Large intestine (tissue), 3 donors: ENCODE measurements at regions not wholly inside any gene's neighbourhood (a gene's known extent, or its start where the extent isn't known, plus 50 kb on each side); places are given as distances from the start of the nearest gene placed in this dataset.
"Not testable (repeated sequence)": the region's sequence is repeated elsewhere in the genome, so short reads cannot be mapped to it uniquely, and the experiment has no call there.

Experiments
- DNase-seq, 2 donors: peaks; one replicate each; pipeline versions ENCODE4 v3.0.0 to v3.0.0-alpha.2; 2013
- H3K27ac ChIP-seq: one replicate; pipeline ENCODE4 v1.5.1; 2013; ENCODE audit warnings: low read length
- H3K27me3 ChIP-seq: 2 replicates; pipeline ENCODE4 v1.6.1; 2013; ENCODE audit warnings: low read length; ENCODE audit not compliant: control insufficient read depth, insufficient read depth
- H3K36me3 ChIP-seq: 2 replicates; pipeline ENCODE4 v1.6.1; 2013; ENCODE audit warnings: low read length; ENCODE audit not compliant: control insufficient read depth, insufficient read depth
- H3K4me1 ChIP-seq: one replicate; pipeline ENCODE4 v1.6.1; 2013; ENCODE audit warnings: low read length; ENCODE audit not compliant: control insufficient read depth, insufficient read depth
- H3K4me3 ChIP-seq: one replicate; pipeline ENCODE4 v1.5.1; 2013; ENCODE audit warnings: low read length
- H3K9me3 ChIP-seq: one replicate; pipeline ENCODE4 v1.6.1; 2013; ENCODE audit warnings: mild to moderate bottlenecking, low read depth, low read length, moderate library complexity; ENCODE audit not compliant: control insufficient read depth
- WGBS: methylation state at CpG from one replicate; pipeline ENCODE4 v1.1.5; 2013; ENCODE audit warnings: low lambda C conversion rate; ENCODE audit not compliant: insufficient coverage; 5-methylcytosine and 5-hydroxymethylcytosine counted together

DNA sequence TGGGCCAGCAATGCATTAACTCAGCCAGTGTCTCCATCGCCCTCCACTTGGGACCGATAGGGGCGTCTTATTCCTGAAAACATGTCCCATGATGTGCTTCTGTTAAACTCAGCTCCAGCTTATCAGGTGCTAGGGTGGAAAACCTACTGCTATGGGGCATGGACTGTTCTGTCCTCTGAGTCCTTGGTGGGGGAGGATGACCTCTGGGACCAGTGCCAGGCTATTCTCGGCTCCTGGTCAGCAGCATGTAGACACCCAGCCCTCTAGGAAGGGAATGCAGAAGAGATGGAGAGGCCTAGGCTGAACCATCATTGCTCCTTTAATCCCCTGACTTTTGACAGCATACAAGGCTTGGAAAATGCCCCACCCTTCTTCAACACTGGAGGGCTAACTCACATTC, 486.2 kb downstream of the MED13L start:
- no peak for DNase-seq
- Histone ChIP-seq H3K27ac (no peak overlapping the region), H3K36me3 (no peaks in the 10 kb centered on the region), H3K9me3 (no peaks in the 10 kb centered on the region), H3K27me3 (peaks cover 4% of the 10 kb centered on the region), H3K4me1 (peaks cover 7% of the 10 kb centered on the region), H3K4me3 (no peak overlapping the region)
- no CpG with 5 or more reads among the region's 4 CpGs for WGBS

DNA sequence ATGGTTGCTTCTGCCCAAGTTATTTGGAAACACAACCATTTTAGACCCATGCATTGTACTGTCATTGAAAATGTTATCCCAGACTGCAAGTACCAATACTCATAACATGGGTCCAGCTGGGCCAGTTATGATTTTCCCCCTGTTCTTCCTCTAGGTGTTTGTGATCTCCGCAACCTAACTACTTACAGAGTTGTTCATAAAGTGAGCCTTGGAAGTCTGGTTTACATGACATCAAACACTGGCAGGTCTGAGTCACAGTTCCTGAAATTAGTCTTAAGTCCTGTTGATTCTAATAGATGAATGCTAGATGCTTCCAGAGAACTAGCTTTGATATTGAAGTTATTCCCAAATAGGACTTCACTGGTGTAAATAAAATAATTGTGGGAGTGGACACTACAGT, 487.0 kb downstream of the MED13L start:
- WGBS: no CpG with 5 or more reads among the region's 1 CpG
- Histone ChIP-seq H3K27me3 (peaks cover 4% of the 10 kb centered on the region), H3K36me3 (no peaks in the 10 kb centered on the region), H3K4me3 (no peak overlapping the region), H3K4me1 (peaks cover 7% of the 10 kb centered on the region), H3K9me3 (no peaks in the 10 kb centered on the region), H3K27ac (no peak overlapping the region)
- no peak for DNase-seq

DNA sequence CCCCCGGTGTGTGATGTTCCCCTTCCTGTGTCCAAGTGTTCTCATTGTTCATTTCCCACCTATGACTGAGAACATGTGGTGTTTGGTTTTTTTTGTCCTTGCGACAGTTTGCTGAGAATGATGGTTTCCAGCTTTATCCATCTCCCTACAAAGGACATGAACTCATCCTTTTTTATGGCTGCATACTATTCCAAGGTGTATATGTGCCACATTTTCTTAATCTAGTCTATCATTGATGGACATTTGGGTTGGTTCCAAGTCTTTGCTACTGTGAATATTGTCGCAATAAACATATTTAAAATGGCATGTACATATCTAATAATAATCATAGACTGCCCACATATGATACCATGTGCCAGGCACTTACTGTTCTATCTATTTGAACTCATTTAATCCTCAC, 491.0 kb downstream of the MED13L start:
- H3K27ac ChIP-seq, H3K4me1 ChIP-seq, H3K4me3 ChIP-seq, H3K27me3 ChIP-seq, H3K36me3 ChIP-seq, H3K9me3 ChIP-seq, DNase-seq: not testable (repeated sequence)
- no CpG with 5 or more reads among the region's 3 CpGs for WGBS

DNA sequence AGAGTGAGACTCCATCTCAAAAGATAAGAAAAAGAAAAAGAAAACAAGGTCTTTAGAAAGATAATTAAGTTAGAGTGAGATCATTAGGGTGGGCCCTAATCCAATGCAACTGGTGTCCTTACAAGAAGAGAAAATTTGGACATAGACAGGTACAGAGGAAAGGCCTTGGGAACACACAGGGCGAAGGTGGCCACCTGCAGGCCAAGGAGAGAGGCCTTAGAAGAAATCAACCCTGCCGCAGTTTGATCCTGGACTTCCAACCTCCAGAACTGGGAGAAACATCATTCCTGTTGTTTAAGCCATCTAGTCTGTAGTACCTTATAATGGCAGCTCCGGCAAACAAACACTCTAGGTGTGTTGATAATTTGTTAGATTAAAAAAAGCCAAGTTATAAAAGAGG, 491.9 kb downstream of the MED13L start:
- no peak for DNase-seq
- H3K36me3 ChIP-seq: no peaks in the 10 kb centered on the region
- H3K4me3 ChIP-seq: no peak overlapping the region
- H3K27ac ChIP-seq: no peak overlapping the region
- H3K27me3 ChIP-seq: peaks cover 4% of the 10 kb centered on the region
- 100% methylated on average over 1 of the region's 3 CpGs for WGBS
- no peaks in the 10 kb centered on the region for H3K4me1 ChIP-seq
- H3K9me3 ChIP-seq: no peaks in the 10 kb centered on the region

DNA sequence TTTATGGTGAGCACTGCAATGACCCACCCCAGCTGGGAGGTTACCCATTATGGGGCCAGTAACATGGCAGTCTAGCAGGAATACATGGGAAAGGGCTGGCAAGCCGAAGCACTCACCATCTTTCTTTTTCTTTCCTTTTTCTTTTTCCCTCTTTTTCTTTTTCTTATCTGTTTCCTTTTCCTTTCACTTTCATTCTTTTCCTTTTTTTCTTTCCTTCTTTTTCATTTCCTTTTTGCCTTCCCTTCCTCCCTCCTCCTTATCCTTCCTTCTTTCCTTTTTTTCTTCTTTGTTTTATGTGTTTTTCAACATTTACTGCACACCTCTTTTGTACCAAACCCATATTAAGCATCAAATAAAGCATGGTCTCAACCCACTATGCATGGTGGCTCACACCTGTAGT, 501.1 kb downstream of the MED13L start:
- 100% methylated on average over 1 of the region's 1 CpG for WGBS
- no peak overlapping the region for H3K4me3 ChIP-seq
- no peak overlapping the region for H3K27ac ChIP-seq
- H3K36me3 ChIP-seq: no peaks in the 10 kb centered on the region
- DNase-seq: no peak
- H3K9me3 ChIP-seq: no peaks in the 10 kb centered on the region
- H3K27me3 ChIP-seq: no peaks in the 10 kb centered on the region
- H3K4me1 ChIP-seq: peaks cover 3% of the 10 kb centered on the region

DNA sequence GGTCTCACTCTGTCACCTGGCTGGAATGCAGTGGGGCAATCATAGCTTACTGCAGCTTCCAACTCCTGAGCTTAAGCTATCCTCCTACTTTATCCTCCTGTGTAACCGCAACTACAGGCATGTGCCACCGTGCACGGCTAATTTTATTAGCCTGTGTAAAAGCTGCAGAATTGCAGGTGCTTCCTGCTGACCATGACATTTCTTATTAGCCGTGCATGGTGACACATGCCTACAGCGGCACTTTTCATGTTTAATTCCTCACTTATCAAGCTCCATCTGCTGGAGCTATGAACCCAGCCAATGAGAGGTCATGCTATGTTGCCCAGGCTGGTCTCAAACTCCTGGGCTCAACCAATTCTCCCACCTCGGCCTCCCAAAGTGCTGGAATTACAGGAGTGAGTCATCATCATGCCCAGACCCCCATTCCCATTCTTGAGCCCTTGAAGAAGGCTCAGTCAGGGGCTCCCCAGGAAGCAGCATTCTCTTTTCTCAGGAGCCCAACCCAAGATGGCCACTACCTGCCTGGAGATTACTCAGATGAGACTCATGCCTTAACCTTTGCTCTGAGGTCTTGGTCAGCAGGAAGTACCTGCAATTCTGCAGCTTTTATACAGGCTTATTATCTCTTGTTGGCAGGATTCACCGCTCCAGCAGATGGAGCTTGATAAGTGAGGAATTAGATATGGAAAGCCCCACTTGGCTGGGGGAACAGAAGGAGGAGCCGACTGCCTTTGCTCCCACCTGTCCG, 503.2 kb downstream of the MED13L start:
- H3K9me3 ChIP-seq: no peaks in the 10 kb centered on the region
- H3K4me3 ChIP-seq: no peak overlapping the region
- 80% methylated on average over 1 of the region's 9 CpGs for WGBS
- peaks cover 3% of the 10 kb centered on the region for H3K4me1 ChIP-seq
- H3K27me3 ChIP-seq: no peaks in the 10 kb centered on the region
- H3K27ac ChIP-seq: no peak overlapping the region
- peak; percentile 33 to 42 for DNase-seq
- no peaks in the 10 kb centered on the region for H3K36me3 ChIP-seq

DNA sequence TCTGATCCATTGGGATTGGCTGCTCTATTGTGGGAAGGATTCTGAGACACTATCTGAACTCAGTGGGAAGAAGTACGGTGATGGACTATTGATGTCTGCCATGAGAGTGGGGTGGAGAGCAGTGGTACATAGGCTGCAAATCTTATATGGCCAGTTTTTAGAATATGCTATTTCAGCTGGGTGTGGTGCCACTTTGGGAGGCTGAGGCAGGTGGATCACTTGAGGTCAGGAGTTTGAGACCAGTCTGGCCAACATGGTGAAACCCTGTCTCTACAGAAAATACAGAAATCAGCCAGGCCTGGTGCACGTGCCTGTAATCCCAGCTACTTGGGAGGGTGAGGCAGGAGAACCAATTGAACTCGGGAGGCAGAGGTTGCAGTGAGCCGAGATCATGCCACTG, 505.9 kb downstream of the MED13L start:
- Histone ChIP-seq H3K27ac (no peak overlapping the region), H3K4me1 (no peaks in the 10 kb centered on the region), H3K4me3 (no peak overlapping the region), H3K27me3 (no peaks in the 10 kb centered on the region), H3K36me3 (no peaks in the 10 kb centered on the region), H3K9me3 (no peaks in the 10 kb centered on the region)
- whole genome bisulfite sequencing: 60% methylated on average over 1 of the region's 4 CpGs
- no peak for DNase-seq

DNA sequence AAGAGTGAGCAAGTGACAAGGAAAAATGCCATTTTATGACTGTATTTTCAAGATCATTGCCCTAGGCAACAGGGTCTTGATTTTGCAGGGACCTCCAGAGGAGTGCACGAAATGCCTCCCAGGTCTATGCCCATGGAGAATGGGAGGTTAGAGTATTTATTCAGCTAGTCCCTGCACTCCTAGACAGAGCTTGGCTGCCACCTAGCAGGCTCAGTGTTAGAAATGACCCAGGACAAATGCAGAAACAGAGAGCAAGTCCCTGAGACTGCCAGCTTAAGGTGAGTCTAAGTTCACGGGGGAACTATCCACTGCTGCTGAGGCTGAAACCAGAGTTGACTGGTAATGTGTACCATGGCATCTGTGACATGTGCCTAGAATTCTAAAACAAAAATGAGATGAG, 506.4 kb downstream of the MED13L start:
- DNase-seq: peak in 1 of 2 donors; percentile 35
- WGBS: 20% methylated on average over 1 of the region's 2 CpGs
- Histone ChIP-seq H3K4me1 (no peaks in the 10 kb centered on the region), H3K9me3 (no peaks in the 10 kb centered on the region), H3K27ac (no peak overlapping the region), H3K27me3 (no peaks in the 10 kb centered on the region), H3K36me3 (no peaks in the 10 kb centered on the region), H3K4me3 (no peak overlapping the region)

DNA sequence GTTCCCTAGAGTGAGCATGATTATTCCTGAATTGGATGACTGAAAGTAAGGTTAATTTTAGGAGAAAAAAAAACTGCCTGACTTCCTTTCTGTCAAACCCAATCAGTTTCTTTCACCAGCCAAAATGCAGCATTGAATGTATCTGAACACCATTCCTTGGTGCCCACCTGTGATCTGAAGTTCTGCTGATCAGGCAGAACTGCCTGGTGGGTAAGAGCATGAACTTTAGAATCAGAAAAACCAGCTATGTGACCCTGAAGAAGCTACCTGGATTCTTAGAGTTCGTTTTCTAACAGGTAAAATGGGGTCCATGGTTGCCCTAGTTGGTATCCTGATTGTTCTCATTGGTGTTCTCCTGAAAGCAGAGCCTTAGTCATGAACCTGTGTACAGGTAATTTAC, 506.9 kb downstream of the MED13L start:
- DNase-seq: no peak
- no peaks in the 10 kb centered on the region for H3K27me3 ChIP-seq
- no peaks in the 10 kb centered on the region for H3K4me1 ChIP-seq
- no peaks in the 10 kb centered on the region for H3K36me3 ChIP-seq
- no peak overlapping the region for H3K27ac ChIP-seq
- H3K9me3 ChIP-seq: no peaks in the 10 kb centered on the region
- no CpG with 5 or more reads among the region's 1 CpG for WGBS
- no peak overlapping the region for H3K4me3 ChIP-seq

DNA sequence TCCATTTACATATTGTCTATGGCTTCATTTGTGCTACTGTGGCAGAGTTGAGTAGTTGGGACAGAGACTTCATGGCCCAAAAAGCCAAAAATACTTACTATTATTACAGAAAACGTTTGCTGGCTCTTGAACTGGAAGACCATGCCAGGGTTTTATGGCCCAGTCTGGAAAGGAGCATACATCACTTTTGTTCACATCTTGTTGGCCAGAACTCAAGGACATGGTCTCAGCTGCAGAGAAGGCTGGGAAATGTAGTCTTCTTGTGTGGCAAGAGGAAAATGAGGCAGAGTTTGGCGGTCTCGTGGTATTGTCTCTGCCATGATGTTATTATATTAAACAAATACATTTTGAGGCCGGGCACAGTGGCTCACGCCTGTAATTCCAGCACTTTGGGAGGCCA, 509.6 kb downstream of the MED13L start:
- H3K27me3 ChIP-seq: no peaks in the 10 kb centered on the region
- no peak overlapping the region for H3K27ac ChIP-seq
- no peak for DNase-seq
- H3K36me3 ChIP-seq: no peaks in the 10 kb centered on the region
- H3K4me3 ChIP-seq: no peak overlapping the region
- H3K4me1 ChIP-seq: no peaks in the 10 kb centered on the region
- WGBS: no CpG with 5 or more reads among the region's 5 CpGs
- H3K9me3 ChIP-seq: no peaks in the 10 kb centered on the region

DNA sequence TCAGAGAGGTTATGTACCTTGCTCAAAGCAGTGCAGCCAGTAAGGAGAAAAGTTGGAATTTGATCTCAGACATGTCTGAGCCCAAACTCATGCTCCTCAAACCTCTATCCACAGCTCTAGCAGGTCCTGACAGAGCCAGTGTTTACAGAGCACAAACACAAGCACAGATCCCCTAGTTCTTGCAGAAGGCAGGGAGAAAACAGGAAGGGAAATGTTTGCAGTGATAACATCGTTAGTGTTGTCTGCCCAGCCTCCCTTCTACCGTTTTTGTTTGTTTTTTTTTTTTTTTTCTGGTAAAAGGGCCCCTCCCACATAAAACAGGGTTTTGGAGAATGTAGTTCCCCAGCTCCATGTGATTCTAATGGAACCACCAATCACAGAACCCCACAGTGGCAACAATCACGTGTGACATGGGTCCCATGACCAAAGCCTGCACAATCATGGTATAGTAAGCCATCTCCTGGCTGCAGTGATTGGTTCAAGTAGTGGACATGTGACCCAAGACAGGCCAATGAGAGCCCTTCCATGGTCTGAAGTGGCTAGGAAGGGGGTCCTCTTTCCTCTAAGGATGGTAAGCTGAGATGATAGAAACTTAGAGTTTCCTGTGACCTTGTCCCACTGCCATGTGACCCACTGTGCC, 513.4 kb downstream of the MED13L start:
- H3K4me1 ChIP-seq: no peaks in the 10 kb centered on the region
- no peaks in the 10 kb centered on the region for H3K36me3 ChIP-seq
- H3K27me3 ChIP-seq: peaks cover 8% of the 10 kb centered on the region
- 0% methylated on average over 1 of the region's 3 CpGs for WGBS
- DNase-seq: no peak
- no peak overlapping the region for H3K4me3 ChIP-seq
- no peaks in the 10 kb centered on the region for H3K9me3 ChIP-seq
- no peak overlapping the region for H3K27ac ChIP-seq
